Stimulated activated CD4-positive, alpha-beta T cell treated with anti-CD3 and anti-CD28 coated beads, Interleukin-2, amount 100 ng/mL, for 4 hours (primary cell): ENCODE measurements at regions not wholly inside any gene's neighbourhood (a gene's known extent, or its start where the extent isn't known, plus 50 kb on each side); places are given as distances from the start of the nearest gene placed in this dataset.

Experiments
- DNase-seq: peaks from one replicate; pipeline ENCODE4 v3.0.0-alpha.2; 2020; ENCODE audit warnings: low read depth

- no peak for DNase-seq
These were observed 566.3 kb downstream of the TCERG1L start for GRCh38 chr10:130745251-130745650.

DNA sequence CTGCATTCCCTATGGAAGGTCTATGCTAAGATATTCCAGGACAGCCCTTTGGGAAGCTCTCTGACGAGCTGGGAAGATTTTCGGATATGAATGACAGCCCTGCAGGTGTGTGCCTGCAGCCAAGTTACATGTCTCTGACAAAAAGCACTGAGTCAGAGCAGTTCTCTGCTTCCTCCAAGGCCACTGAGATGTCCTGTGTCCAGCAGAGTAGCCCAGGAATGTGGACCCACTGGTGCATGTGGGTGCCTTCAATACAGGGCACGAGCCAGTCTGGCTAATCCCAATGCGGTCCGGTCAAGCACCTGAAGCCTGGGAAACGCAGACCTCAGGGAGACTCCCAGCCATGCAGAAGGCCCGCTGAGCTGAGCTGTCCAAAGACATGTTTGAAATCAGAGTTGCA, 565.7 kb downstream of the TCERG1L start:
- DNase-seq, result no peak

DNA sequence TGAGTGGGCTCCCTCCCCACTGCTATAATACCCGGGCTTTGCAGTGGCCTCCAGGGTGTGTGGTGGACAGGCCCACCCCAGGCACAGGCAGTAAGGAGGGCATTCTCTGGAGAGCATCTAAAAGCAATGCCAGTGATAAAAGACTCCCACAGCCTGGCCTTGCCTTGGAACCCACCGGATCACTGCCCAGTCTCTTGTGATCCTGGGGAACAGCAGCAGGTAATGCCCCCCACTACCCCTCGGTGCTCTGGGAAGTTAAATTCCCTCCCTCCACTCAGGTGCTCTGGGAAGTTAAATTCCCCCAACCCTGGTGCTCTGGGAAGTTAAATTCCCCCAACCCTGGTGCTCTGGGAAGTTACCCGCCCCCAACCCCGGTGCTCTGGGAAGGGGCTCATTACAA, 565.2 kb downstream of the TCERG1L start:
- no peak for DNase-seq

DNA sequence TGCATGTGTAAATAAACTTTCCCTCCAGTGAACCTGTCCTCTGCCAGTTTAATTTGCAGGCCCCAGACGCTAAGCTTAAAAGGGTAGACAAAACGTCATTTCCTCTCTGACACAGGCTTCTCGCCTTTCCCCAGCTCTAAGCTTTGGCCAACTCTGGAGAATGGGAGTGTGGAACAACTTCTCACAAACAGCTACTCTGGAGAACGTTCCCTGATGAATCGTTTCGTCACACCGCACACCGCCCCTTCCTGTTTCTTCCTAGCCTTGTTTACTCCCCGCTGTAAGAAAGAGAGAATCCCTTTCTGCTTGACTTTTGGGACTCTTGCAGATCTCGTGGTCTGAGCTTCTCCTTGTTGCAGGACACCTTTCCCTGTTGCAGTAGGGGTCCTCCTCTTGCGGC, 564.2 kb downstream of the TCERG1L start:
- no peak for DNase-seq

DNA sequence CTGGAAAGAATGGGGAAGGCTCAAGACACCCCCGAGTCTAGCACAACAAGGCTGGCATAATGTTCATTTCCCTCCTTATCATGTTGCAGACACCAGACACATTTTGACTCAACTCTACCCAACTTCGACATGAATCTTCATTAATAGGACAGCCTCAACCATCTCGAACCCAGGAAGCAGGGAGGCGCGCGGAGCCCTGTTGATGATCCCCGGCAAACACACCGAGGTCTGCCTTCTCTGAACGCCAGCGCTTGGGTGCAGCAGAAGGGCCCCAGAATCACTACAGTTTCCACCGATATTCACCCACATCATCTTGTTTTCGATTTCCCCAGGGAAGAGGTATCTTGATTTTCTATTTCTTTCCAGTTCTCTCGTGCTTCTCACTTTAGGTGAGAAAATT, 563.6 kb downstream of the TCERG1L start:
- DNase-seq, result no peak

DNA sequence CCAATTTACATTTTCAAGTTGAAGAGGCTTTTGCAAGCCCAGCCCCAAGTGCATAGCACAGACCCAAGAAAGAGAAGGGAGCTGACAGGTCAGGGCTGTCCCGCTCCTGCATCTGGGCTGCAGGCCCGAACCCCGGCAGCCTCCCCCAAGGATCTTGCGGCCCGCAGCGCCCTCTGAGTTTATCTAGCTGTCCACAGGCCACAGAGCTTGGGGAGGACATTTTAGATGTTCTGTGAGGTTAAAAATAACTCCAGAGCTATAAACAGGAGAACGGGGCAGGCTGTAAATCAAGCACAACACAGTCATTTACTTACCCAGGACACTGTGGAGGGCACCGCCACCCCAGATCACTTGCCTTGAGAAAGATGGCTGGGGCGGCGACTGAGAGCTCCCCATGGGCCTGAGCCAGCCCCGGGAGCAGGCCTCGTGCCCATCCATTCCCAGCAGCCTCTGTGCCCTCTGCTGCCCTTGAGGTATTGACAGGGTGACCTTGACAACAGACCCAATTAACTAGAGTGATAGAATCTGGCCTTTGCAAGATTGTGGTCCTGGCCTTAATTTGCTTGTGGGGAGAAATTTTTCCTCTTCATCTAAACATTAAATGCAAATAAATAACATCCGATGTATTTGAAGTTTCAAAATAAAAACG, 563.0 kb downstream of the TCERG1L start:
- no peak for DNase-seq

DNA sequence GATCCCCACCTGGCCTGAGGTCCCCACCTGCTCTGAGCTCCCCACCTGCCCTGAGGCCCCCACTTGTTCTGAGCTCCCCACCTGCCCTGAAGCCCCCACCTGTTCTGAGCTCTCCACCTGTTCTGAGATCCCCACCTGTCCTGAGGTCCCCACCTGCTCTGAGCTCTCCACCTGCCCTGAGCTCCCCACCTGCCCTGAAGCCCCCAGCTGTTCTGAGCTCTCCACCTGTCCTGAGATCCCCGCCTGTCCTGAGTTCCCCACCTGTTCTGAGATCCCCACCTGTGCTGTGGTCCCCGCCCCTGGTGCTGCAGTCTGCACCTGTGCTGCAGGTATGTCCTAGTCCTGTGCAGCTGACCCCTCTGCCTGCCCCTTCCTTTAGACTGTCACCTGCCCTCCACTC, 561.6 kb downstream of the TCERG1L start:
- no peak for DNase-seq

DNA sequence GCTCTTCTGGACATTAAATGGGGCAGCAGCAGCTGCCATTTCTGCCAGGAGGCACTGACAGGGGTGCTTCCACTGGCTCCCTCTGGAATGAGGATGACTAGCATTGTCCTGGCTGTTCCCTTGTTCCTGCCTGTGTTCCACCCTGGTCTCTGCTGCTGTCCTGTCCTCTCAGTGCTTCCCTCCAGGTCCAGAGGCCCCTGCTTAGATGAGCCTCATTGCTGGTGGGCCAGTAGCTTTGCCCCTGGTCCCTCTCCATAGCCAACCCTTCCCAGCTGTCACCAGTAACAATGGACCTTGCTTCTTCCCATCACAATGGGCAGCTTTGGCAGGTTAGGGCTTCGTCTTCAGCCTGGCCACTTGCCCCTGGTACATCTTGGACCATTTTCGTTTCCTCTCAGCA, 561.1 kb downstream of the TCERG1L start:
- no peak for DNase-seq

DNA sequence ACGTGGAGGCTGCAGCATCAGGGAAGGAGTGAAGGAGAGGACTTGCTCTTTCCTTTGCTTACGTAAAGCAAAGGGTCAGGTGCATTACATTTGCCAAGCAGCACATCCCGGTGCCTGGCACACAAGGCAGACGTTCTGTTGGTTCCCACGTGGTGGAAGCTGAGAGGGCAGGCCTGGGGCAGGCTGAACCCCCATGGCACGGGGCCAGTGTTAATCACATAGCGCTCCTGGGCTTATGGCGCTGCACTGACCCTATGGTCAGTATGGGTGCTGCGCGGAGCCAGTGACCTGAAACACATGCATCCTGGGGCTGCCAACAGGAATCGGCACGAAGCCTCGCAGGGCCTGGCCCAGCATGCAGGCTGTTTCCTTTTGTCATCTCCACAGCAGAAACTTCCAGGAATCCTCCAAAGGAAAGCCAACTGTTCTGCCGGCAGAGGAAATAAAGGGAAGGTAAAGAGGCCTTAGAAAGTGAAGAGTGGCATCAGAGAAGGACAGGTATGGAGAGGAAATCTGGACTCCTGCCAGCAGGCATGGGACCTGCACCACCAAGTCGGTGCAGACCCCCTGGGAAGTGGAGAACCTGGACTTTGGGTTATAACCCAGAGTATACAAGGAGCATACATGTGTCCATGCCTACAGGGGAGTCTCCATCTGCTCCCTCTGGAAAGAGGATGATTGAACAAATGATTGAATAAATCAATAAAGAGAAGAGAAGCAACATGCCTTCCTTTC, 560.2 kb downstream of the TCERG1L start:
- no peak for DNase-seq

DNA sequence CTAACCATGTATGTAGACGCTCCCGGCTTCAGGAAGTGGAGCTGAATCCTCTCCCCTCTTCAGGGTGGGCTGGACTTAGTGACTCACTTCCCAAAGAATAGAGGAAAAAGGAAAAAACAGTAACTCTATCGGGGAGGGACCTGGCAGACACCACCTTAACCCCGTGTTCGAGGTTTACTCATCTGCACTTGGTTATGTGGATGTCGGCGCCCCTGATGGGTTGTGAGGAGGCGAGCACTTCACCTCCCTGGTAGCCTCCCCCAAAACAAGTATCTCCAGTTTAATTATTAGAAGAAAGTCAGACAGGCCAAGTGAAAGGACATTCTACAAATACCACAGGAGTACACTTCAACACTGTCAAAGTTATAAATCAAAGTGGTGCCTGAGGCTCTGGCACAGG, 559.7 kb downstream of the TCERG1L start:
- DNase-seq, result no peak

DNA sequence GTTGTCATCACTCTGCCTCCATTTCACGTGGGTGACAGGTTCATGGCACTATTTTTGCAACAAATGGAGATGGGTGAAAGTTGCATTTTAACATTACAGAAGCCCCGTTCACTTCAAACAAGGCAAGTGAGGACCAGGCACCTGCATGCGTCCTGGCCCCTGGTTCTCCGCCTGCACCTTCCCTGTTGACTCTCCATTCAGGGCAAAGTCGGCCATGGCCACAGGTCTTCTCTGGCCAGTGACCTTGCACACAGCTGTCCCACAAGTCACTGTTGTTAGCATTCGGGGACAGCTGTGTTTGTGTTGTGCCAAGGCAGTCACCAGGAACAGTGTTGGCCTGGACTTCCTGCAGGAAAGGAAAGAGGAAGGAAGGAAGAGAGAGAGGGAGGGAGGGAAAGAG, 554.9 kb downstream of the TCERG1L start:
- DNase-seq, result no peak

GRCh38 chr10:130757271-130757670, 554.2 kb downstream of the TCERG1L start:
- no peak for DNase-seq

- DNase-seq, result no peak
These were observed 553.6 kb downstream of the TCERG1L start for GRCh38 chr10:130757821-130758489.

GRCh38 chr10:130758529-130758928, 553.0 kb downstream of the TCERG1L start:
- no peak for DNase-seq

DNA sequence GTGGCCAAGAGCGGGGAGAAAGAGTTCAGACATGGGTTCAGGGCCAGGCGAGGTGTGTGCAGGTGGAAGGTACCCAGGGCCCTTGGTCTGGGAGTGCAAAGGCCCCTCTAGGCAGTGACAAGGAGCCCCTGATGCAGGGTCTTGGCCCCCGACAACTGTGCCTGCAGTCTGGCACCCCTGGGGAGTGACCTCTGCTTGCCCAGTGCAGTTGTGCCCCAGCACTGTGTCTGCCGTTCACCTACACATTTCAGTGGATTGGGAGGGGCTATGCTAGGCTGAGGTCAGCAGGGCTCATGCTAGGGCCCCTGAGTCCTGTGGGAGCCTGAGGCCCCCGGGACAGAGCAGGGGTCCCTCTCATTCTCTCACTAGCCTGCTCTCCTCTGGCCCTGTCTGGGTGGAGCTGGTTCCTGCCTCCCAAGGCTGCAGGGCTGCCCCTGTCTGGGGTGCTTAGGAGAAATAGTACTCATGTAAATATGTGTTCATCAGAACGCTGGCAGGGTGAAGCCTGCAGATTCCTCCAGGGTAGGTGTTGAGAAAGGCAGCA, 550.4 kb downstream of the TCERG1L start:
- no peak for DNase-seq

DNA sequence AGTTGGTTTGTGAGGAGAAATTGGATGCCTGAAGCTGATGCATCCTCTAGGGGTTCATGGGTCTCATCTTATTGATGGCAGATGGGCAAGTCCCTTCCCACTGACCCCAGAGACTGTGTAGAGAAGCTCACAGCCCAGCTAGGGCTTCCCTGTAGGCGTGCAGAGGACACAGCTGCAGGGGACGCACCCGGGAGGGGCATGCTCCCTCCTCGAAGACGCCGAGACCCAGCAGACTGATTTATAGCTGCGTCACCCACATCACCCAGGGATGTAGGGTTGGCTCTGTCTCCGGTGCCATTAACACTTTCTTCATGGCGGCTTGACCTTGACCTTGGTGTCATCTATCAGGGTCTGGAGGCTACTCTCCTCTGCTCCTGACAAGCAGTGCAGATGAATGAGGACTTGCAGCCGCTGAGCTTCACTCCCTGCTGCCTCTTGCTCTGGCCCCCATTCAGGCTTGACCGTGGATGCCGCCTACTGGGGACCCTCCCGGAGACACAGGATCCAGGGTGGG, 549.7 kb downstream of the TCERG1L start:
- no peak for DNase-seq

- DNase-seq, result no peak
These were observed 549.0 kb downstream of the TCERG1L start for GRCh38 chr10:130762491-130762890.

- no peak for DNase-seq
These were observed 548.5 kb downstream of the TCERG1L start for GRCh38 chr10:130763071-130763470.

DNA sequence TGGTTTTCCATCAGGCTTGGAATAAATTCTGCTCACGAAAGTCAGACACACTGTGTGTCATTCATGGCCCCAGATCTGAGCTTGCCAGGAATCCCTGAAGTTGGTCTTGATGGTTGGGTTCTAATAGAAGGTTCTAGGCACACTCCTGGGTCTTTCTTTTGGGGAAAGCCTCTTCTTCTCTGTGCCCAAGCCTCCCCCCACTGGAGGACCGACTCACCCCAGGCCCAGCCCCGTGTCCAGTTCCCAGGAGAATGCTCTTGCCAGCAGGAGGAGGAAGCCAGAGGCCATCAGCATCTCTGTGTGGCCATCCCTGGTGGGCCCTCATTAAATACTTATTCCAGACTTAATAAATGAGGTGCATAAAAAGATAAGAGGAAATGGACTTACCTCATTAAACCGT, 548.0 kb downstream of the TCERG1L start:
- DNase-seq, result no peak

DNA sequence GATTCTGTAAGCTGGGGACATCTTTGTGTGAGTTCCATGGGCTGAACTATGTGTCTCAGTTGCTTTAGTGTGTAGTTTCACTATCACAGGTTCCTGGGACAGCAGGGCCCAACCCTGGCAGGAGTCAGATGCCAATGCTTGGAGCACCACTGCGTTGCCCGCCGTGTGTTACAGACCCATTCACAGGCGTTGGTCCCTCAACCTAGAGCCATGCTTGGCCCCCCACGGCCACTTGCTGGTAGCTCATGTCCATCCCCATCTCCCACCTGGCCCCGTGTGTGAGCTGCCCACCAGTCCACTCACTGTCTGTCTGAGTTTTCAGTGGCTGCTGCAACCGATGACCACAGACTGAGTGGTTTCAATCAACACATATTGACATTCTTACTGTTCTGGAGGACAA, 546.9 kb downstream of the TCERG1L start:
- no peak for DNase-seq

- DNase-seq, result no peak
These were observed 545.5 kb downstream of the TCERG1L start for GRCh38 chr10:130766071-130766470.

DNA sequence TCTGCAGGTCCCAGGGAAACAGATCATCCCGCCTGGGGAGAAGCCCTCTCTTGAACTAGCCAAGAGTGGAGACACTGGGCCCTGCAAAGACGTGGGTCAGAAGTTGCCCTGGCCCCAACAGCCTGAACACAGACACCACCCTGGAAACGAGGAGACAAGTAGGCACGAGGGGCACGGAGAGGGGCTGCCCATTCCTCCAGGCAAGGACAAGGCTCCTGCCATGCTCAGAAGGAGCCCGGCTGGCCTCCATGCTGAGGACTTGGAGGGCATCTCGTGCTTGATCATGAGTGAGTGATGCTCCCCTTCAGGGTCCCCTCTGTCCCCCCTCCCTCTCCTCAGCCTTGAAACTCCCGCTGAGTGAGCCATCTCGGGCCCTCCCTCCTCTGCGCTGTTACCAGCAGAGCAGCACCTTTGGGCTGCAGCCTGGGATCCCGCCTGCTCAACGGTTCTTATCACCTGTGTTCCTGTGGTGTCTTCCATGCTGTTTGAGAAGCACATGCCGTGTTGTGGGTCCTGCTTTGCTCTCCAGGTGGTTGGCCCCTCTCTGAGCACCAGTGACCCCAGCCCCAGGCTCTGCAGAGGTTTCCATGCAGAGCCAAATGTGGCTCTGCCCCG, 544.3 kb downstream of the TCERG1L start:
- no peak for DNase-seq
